ENCODE measurements at regions not wholly inside any gene's neighbourhood (a gene's known extent, or its start where the extent isn't known, plus 50 kb on each side); places are given as distances from the start of the nearest gene placed in this dataset.

DNA sequence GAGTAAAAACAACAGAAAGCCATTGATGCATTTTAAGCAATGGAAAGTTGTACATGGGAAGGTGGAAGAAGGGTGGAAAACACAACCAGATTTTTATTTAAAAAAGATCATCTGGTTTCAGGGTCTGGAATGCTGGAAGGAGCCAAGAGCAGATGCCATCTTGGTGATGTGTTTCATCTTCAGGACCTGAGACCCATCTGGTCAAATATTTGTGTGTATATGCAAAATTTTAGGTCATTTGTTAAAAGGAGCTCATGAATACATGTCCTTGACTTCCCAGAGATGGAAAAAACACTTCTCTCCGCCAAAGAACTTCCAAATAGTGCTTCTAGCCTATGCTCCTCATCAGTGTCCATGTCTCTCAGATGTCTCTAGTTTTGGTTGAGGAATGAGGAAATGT is 110.6 kb upstream of the GDNF start:
- Histone ChIP-seq H3K4me2 (no peak overlapping the region), H3K4me1 (ENCODE audit: insufficient read depth) (no peaks in the 10 kb centered on the region), H4K20me1 (replicated peaks; ENCODE audit: insufficient read depth) (no peaks in the 10 kb centered on the region), H3K36me3 (ENCODE audit: insufficient read depth) (no peaks in the 10 kb centered on the region), H3K27me3 (ENCODE audit: insufficient read depth) (no peaks in the 10 kb centered on the region), H3F3A (replicated peaks; ENCODE audit: low read depth) (no peaks in the 10 kb centered on the region), H3K27ac (ENCODE audit: low read depth) (no peak overlapping the region), H3K9me2 (ENCODE audit: insufficient read depth) (peaks cover 12% of the 10 kb centered on the region), H3K4me3 (no peak overlapping the region), H2AFZ (no peak overlapping the region), H3K79me2 (replicated peaks; ENCODE audit: insufficient read depth) (no peaks in the 10 kb centered on the region)
- H3K27ac Mint-ChIP-seq, result no peak overlapping the region
- no peaks in the 10 kb centered on the region for H3K27me3 Mint-ChIP-seq (ENCODE audit: insufficient read depth, low read depth, poor library complexity)
- TF ChIP-seq ZNF331 (CRISPR knock-in tag; IDR thresholded peaks at IDR 0.05; ENCODE audit: low read depth), result no peak
- TF ChIP-seq, protein P1, sequence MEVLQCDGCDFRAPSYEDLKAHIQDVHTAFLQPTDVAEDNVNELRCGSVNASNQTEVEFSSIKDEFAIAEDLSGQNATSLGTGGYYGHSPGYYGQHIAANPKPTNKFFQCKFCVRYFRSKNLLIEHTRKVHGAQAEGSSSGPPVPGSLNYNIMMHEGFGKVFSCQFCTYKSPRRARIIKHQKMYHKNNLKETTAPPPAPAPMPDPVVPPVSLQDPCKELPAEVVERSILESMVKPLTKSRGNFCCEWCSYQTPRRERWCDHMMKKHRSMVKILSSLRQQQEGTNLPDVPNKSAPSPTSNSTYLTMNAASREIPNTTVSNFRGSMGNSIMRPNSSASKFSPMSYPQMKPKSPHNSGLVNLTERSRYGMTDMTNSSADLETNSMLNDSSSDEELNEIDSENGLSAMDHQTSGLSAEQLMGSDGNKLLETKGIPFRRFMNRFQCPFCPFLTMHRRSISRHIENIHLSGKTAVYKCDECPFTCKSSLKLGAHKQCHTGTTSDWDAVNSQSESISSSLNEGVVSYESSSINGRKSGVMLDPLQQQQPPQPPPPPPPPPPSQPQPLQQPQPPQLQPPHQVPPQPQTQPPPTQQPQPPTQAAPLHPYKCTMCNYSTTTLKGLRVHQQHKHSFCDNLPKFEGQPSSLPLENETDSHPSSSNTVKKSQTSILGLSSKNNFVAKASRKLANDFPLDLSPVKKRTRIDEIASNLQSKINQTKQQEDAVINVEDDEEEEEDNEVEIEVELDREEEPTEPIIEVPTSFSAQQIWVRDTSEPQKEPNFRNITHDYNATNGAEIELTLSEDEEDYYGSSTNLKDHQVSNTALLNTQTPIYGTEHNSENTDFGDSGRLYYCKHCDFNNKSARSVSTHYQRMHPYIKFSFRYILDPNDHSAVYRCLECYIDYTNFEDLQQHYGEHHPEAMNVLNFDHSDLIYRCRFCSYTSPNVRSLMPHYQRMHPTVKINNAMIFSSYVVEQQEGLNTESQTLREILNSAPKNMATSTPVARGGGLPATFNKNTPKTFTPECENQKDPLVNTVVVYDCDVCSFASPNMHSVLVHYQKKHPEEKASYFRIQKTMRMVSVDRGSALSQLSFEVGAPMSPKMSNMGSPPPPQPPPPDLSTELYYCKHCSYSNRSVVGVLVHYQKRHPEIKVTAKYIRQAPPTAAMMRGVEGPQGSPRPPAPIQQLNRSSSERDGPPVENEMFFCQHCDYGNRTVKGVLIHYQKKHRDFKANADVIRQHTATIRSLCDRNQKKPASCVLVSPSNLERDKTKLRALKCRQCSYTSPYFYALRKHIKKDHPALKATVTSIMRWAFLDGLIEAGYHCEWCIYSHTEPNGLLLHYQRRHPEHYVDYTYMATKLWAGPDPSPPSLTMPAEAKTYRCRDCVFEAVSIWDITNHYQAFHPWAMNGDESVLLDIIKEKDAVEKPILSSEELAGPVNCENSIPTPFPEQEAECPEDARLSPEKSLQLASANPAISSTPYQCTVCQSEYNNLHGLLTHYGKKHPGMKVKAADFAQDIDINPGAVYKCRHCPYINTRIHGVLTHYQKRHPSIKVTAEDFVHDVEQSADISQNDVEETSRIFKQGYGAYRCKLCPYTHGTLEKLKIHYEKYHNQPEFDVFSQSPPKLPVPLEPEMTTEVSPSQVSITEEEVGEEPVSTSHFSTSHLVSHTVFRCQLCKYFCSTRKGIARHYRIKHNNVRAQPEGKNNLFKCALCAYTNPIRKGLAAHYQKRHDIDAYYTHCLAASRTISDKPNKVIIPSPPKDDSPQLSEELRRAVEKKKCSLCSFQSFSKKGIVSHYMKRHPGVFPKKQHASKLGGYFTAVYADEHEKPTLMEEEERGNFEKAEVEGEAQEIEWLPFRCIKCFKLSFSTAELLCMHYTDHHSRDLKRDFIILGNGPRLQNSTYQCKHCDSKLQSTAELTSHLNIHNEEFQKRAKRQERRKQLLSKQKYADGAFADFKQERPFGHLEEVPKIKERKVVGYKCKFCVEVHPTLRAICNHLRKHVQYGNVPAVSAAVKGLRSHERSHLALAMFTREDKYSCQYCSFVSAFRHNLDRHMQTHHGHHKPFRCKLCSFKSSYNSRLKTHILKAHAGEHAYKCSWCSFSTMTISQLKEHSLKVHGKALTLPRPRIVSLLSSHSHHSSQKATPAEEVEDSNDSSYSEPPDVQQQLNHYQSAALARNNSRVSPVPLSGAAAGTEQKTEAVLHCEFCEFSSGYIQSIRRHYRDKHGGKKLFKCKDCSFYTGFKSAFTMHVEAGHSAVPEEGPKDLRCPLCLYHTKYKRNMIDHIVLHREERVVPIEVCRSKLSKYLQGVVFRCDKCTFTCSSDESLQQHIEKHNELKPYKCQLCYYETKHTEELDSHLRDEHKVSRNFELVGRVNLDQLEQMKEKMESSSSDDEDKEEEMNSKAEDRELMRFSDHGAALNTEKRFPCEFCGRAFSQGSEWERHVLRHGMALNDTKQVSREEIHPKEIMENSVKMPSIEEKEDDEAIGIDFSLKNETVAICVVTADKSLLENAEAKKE (CRISPR knock-in tag; IDR thresholded peaks at IDR 0.05), result no peak
- H3K4me3 Mint-ChIP-seq, result no peak overlapping the region
- H3K36me3 Mint-ChIP-seq (ENCODE audit: low read depth), result no peaks in the 10 kb centered on the region
- H3K4me1 Mint-ChIP-seq, result no peaks in the 10 kb centered on the region
- no peak for ATAC-seq
- no peaks in the 10 kb centered on the region; the same call in 2 of the 3 replicates for H3K9me3 Mint-ChIP-seq
- no peak for DNase-seq (ENCODE audit: low spot score)

DNA sequence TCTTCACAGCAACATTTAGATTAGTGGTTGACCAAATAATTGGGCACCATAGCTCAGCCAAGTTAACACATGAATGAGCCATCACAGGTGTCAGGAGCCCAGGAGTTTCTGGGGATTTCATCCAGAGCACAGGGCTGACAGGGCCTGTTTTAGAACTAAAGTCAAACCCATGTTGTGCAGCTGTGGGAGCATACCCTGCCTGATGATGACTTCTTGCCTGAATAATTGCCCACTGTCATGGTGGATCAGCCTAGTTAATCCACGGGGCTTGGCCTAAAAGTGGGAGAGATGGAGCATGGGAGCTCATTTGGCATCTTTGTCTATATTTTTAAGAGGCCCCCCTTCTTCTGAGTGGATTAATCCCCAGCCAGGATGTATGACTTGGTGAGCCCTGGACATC is 105.6 kb upstream of the GDNF start:
- Histone ChIP-seq H3K27ac (ENCODE audit: low read depth) (no peak overlapping the region), H3K4me1 (ENCODE audit: insufficient read depth) (no peaks in the 10 kb centered on the region), H2AFZ (no peak overlapping the region), H3K9me2 (ENCODE audit: insufficient read depth) (0 out of 2 replicates have a peak, but pooled peaks cover 3% of the 10 kb centered on the region), H3K36me3 (ENCODE audit: insufficient read depth) (no peaks in the 10 kb centered on the region), H3F3A (replicated peaks; ENCODE audit: low read depth) (no peaks in the 10 kb centered on the region), H3K4me2 (no peak overlapping the region), H3K4me3 (no peak overlapping the region), H4K20me1 (replicated peaks; ENCODE audit: insufficient read depth) (no peaks in the 10 kb centered on the region), H3K79me2 (replicated peaks; ENCODE audit: insufficient read depth) (no peaks in the 10 kb centered on the region), H3K27me3 (ENCODE audit: insufficient read depth) (no peaks in the 10 kb centered on the region)
- Mint-ChIP-seq H3K4me3 (no peak overlapping the region), H3K4me1 (no peaks in the 10 kb centered on the region), H3K27me3 (ENCODE audit: insufficient read depth, low read depth, poor library complexity) (no peaks in the 10 kb centered on the region), H3K36me3 (ENCODE audit: low read depth) (no peaks in the 10 kb centered on the region), H3K27ac (no peak overlapping the region), H3K9me3 (no peaks in the 10 kb centered on the region; the same call in 1 of the 3 replicates)
- no peak for DNase-seq (ENCODE audit: low spot score)
- no peak for ATAC-seq
- TF ChIP-seq, protein P2, sequence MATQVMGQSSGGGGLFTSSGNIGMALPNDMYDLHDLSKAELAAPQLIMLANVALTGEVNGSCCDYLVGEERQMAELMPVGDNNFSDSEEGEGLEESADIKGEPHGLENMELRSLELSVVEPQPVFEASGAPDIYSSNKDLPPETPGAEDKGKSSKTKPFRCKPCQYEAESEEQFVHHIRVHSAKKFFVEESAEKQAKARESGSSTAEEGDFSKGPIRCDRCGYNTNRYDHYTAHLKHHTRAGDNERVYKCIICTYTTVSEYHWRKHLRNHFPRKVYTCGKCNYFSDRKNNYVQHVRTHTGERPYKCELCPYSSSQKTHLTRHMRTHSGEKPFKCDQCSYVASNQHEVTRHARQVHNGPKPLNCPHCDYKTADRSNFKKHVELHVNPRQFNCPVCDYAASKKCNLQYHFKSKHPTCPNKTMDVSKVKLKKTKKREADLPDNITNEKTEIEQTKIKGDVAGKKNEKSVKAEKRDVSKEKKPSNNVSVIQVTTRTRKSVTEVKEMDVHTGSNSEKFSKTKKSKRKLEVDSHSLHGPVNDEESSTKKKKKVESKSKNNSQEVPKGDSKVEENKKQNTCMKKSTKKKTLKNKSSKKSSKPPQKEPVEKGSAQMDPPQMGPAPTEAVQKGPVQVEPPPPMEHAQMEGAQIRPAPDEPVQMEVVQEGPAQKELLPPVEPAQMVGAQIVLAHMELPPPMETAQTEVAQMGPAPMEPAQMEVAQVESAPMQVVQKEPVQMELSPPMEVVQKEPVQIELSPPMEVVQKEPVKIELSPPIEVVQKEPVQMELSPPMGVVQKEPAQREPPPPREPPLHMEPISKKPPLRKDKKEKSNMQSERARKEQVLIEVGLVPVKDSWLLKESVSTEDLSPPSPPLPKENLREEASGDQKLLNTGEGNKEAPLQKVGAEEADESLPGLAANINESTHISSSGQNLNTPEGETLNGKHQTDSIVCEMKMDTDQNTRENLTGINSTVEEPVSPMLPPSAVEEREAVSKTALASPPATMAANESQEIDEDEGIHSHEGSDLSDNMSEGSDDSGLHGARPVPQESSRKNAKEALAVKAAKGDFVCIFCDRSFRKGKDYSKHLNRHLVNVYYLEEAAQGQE (IDR thresholded peaks at IDR 0.05; ENCODE audit: unreplicated experiment), result no peak
- TF ChIP-seq POLR2AphosphoS5 (IDR thresholded peaks at IDR 0.05; ENCODE audit: low read depth), result no peak
- TF ChIP-seq STAT1 (IDR thresholded peaks at IDR 0.05; ENCODE audit: unreplicated experiment), result no peak
